Suprapubic skin (tissue), 4 donors: ENCODE measurements at regions not wholly inside any gene's neighbourhood (a gene's known extent, or its start where the extent isn't known, plus 50 kb on each side); places are given as distances from the start of the nearest gene placed in this dataset.

Experiments used
- DNase-seq, 2 donors: peaks; one replicate each; pipeline ENCODE4 v3.0.0-alpha.2; 2019; ENCODE audit warnings: low spot score in 2 of 2
- H3K27ac ChIP-seq: fragments of 200-600 bp; sonication (generic); one replicate; pipeline ENCODE4 v1.5.1; 2019
- H3K27me3 ChIP-seq: fragments of 200-600 bp; sonication (generic); one replicate; pipeline ENCODE4 v1.5.1; 2019
- H3K36me3 ChIP-seq: fragments of 200-600 bp; sonication (generic); one replicate; pipeline ENCODE4 v1.5.1; 2019
- H3K4me1 ChIP-seq: fragments of 200-600 bp; sonication (generic); one replicate; pipeline ENCODE4 v1.5.1; 2019
- H3K4me3 ChIP-seq: fragments of 200-600 bp; sonication (generic); one replicate; pipeline ENCODE4 v1.5.1; 2019; ENCODE audit warnings: mild to moderate bottlenecking
- H3K9me3 ChIP-seq: fragments of 200-600 bp; sonication (generic); one replicate; pipeline ENCODE4 v1.5.1; 2019
- CTCF ChIP-seq, 2 donors: fragments of 200-600 bp in 1 of 2; fragments of 450-650 bp in 1 of 2; sonication (generic) in 1 of 2; IDR thresholded peaks; one replicate each; pipeline ENCODE4 v1.5.1; 2016 to 2019; ENCODE audit warnings: antibody characterized with exemption in 2 of 2, mild to moderate bottlenecking in 1 of 2, moderate library complexity in 1 of 2
- EP300 ChIP-seq: sonication (generic); formaldehyde crosslinking; IDR thresholded peaks from one replicate; pipeline ENCODE4 v1.6.1; 2017; ENCODE audit warnings: antibody characterized with exemption
- POLR2A ChIP-seq, 2 donors: fragments of 450-650 bp; IDR thresholded peaks; one replicate each; pipeline ENCODE4 v1.6.1; 2017; ENCODE audit warnings: antibody characterized with exemption in 2 of 2, mild to moderate bottlenecking in 2 of 2, moderate library complexity in 2 of 2
- POLR2AphosphoS5 ChIP-seq, 3 donors: sonication (generic); formaldehyde crosslinking; IDR thresholded peaks; one replicate each; pipeline ENCODE4 v1.6.1; 2017; ENCODE audit warnings: antibody characterized with exemption in 3 of 3
- WGBS: methylation state at CpG from one replicate; pipeline ENCODE4 v1.1.5; 2018; 5-methylcytosine and 5-hydroxymethylcytosine counted together

GRCh38 chr3:72690629-72691028, 157.6 kb downstream of the SHQ1 start:
- Histone ChIP-seq H3K9me3 (no peaks in the 10 kb centered on the region), H3K27ac (no peak overlapping the region), H3K4me1 (no peaks in the 10 kb centered on the region), H3K4me3 (no peak overlapping the region), H3K36me3 (no peaks in the 10 kb centered on the region), H3K27me3 (no peaks in the 10 kb centered on the region)
- TF ChIP-seq EP300 (no peak), POLR2AphosphoS5 (IDR thresholded peaks at IDR 0.05) (no peak), CTCF (IDR thresholded peaks at IDR 0.05) (no peak), POLR2A (IDR thresholded peaks at IDR 0.05) (no peak)
- no peak for DNase-seq
- 96% methylated on average over 5 of the region's 5 CpGs for WGBS

- WGBS: 92% methylated on average over 2 of the region's 2 CpGs
- Histone ChIP-seq H3K4me3 (no peak overlapping the region), H3K27me3 (no peaks in the 10 kb centered on the region), H3K9me3 (no peaks in the 10 kb centered on the region), H3K27ac (no peak overlapping the region), H3K36me3 (no peaks in the 10 kb centered on the region), H3K4me1 (peaks cover 15% of the 10 kb centered on the region)
- DNase-seq: no peak
- no peak for TF ChIP-seq POLR2A (IDR thresholded peaks at IDR 0.05)
Observed at GRCh38 chr3:72682936-72683452, 165.3 kb downstream of the SHQ1 start.

GRCh38 chr3:72681598-72681997, 166.6 kb downstream of the SHQ1 start:
- Histone ChIP-seq H3K27me3 (no peaks in the 10 kb centered on the region), H3K4me1 (peaks cover 15% of the 10 kb centered on the region), H3K27ac (no peak overlapping the region), H3K36me3 (no peaks in the 10 kb centered on the region), H3K9me3 (no peaks in the 10 kb centered on the region), H3K4me3 (no peak overlapping the region)
- TF ChIP-seq POLR2A (IDR thresholded peaks at IDR 0.05): no peak
- no peak for TF ChIP-seq CTCF (IDR thresholded peaks at IDR 0.05)
- TF ChIP-seq EP300: no peak
- no peak for TF ChIP-seq POLR2AphosphoS5 (IDR thresholded peaks at IDR 0.05)
- DNase-seq: no peak
- 87% methylated on average over 6 of the region's 6 CpGs for WGBS

GRCh38 chr3:72680766-72681165, 167.5 kb downstream of the SHQ1 start:
- WGBS: 94% methylated on average over 4 of the region's 4 CpGs
- Histone ChIP-seq H3K27me3 (no peaks in the 10 kb centered on the region), H3K4me1 (peaks cover 15% of the 10 kb centered on the region), H3K4me3 (no peak overlapping the region), H3K9me3 (no peaks in the 10 kb centered on the region), H3K27ac (no peak overlapping the region), H3K36me3 (no peaks in the 10 kb centered on the region)
- no peak for DNase-seq
- no peak for TF ChIP-seq POLR2AphosphoS5 (IDR thresholded peaks at IDR 0.05)

GRCh38 chr3:72679540-72680198, 168.6 kb downstream of the SHQ1 start:
- H3K36me3 ChIP-seq: no peaks in the 10 kb centered on the region
- TF ChIP-seq CTCF (IDR thresholded peaks at IDR 0.05): no peak
- no peak for DNase-seq
- no peak overlapping the region for H3K4me3 ChIP-seq
- no peaks in the 10 kb centered on the region for H3K9me3 ChIP-seq
- no peaks in the 10 kb centered on the region for H3K27me3 ChIP-seq
- peaks cover 15% of the 10 kb centered on the region for H3K4me1 ChIP-seq
- H3K27ac ChIP-seq: no peak overlapping the region
- WGBS: 44% methylated on average over 6 of the region's 6 CpGs

- H3K4me1 ChIP-seq: peaks cover 15% of the 10 kb centered on the region
- WGBS: 89% methylated on average over 6 of the region's 6 CpGs
- no peaks in the 10 kb centered on the region for H3K36me3 ChIP-seq
- TF ChIP-seq EP300 (no peak), POLR2A (IDR thresholded peaks at IDR 0.05) (no peak), CTCF (IDR thresholded peaks at IDR 0.05) (no peak), POLR2AphosphoS5 (IDR thresholded peaks at IDR 0.05) (no peak)
- no peaks in the 10 kb centered on the region for H3K27me3 ChIP-seq
- H3K27ac ChIP-seq: no peak overlapping the region
- no peak for DNase-seq
- no peak overlapping the region for H3K4me3 ChIP-seq
- H3K9me3 ChIP-seq: no peaks in the 10 kb centered on the region
Observed at GRCh38 chr3:72678867-72679266, 169.4 kb downstream of the SHQ1 start.
